ENCODE measurements at regions not wholly inside any gene's neighbourhood (a gene's known extent, or its start where the extent isn't known, plus 50 kb on each side); places are given as distances from the start of the nearest gene placed in this dataset.

GRCh38 chr7:123360631-123361030 lies 160.9 kb upstream of the SLC13A1 start:
- no peak for TF ChIP-seq CTCF (IDR thresholded peaks at IDR 0.05)
- no peak for TF ChIP-seq POLR2A (IDR thresholded peaks at IDR 0.05; ENCODE audit: low read depth)

All from esophagus muscularis mucosa (tissue), 3 donors.